Activated CD4-positive, alpha-beta T cell treated with anti-CD3 and anti-CD28 coated beads, Interleukin-2, amount 50 U/mL, for 16 hours (primary cell): ENCODE measurements at regions not wholly inside any gene's neighbourhood (a gene's known extent, or its start where the extent isn't known, plus 50 kb on each side); places are given as distances from the start of the nearest gene placed in this dataset.
"Not testable (repeated sequence)": the region's sequence is repeated elsewhere in the genome, so short reads cannot be mapped to it uniquely, and the experiment has no call there.

Experiments
- DNase-seq: peaks from one replicate; pipeline ENCODE4 v3.0.0-alpha.2; 2020

- no peak for DNase-seq
These were observed 108.6 kb downstream of the MEX3B start for GRCh38 chr15:81937189-81937588.

GRCh38 chr15:81930582-81931369, 115.0 kb downstream of the MEX3B start:
- no peak for DNase-seq

- no peak for DNase-seq
These were observed 116.3 kb downstream of the MEX3B start for GRCh38 chr15:81929557-81929956.

DNA sequence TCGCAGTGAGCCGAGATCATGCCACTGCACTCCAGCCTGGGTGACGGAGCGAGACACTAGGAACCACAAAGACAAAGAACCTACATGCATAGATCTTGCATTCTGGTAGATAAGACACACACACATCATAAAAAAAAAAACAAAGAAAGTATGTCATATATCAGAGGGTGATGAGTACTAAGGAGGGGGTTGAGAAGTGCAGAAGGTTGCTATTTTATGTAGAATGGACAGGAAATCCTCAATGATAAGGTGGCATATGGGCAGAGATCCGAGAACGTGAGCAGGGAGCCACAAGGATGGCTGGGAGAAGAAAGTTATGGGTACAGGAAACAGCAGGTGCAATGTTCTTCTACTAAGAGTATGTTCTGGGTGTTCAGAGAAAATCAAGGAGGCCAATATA, 118.8 kb downstream of the MEX3B start:
- DNase-seq = no peak

- no peak for DNase-seq
These were observed 121.1 kb downstream of the MEX3B start for GRCh38 chr15:81924729-81925128.

GRCh38 chr15:81923561-81924350, 122.1 kb downstream of the MEX3B start:
- no peak for DNase-seq

- no peak for DNase-seq
These were observed 123.7 kb downstream of the MEX3B start for GRCh38 chr15:81922143-81922542.

- no peak for DNase-seq
These were observed 124.7 kb downstream of the MEX3B start for GRCh38 chr15:81921163-81921562.

- not testable (repeated sequence) for DNase-seq
These were observed 127.1 kb downstream of the MEX3B start for GRCh38 chr15:81918767-81919166.

- no peak for DNase-seq
These were observed 129.4 kb downstream of the MEX3B start for GRCh38 chr15:81916451-81916850.

DNA sequence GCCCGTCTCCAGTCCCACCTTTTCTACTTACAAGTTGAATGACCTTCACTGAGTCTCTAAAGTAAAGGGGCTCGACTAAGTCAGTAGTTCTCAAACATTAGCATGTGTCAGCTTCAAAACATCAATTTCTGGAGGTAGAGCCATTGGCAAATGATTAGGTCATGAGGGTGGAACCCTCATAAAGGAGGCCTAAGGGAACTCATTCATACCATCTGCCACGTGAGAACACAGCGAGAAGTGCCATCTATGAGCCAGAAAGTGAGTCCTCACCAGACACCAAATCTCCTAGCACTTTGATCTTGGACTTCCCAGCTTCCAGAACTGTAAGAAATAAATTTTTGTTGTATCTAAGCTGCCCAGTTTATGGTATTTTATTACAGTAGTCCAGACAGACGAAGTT, 129.8 kb downstream of the MEX3B start:
- DNase-seq = no peak

DNA sequence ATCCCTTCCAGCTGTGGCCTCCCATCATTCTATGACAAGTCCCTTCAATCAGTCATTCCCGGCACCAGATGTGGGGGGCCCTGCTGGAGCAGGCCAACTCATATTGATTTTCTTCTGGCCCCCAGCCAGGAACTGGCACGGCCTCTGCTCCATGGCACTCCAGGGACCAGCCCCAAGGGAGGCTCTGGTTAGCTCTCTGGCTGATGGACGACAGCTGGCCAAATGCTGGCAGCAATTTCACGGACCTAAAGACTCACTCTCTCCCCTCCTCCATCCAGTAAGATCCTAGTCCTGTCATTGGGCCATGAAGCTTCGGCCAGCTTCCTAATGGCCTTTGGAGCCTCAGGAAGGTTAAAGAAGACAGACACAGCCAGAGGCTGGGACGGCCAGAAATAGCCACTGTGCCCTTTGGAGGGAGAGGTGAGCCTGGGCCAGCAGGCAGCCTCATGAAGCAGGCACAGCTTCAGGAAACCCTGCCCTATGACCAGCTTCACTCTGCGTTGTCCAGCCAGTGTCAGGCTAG, 131.0 kb downstream of the MEX3B start:
- no peak for DNase-seq

DNA sequence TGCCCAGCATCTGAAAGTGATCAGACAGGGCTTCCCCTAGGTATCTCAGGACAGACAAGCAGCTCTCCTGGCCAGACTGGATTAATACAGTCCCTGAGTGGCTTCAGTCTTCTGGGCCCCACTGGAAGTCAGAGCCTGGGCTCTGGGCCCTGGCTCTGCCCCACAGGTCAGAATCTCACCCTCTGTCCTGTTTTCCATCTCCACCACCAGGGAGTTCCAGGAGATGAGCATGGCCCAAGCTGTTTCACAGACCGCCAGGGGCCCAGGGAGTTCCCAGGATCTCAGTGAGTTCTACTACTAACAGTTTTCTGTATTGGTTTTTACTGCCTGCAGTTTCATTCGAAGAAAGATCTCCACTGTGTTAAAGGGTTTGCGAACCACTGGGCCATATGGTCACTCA, 131.5 kb downstream of the MEX3B start:
- DNase-seq = no peak

- no peak for DNase-seq
These were observed 134.5 kb downstream of the MEX3B start for GRCh38 chr15:81911022-81911971.

DNA sequence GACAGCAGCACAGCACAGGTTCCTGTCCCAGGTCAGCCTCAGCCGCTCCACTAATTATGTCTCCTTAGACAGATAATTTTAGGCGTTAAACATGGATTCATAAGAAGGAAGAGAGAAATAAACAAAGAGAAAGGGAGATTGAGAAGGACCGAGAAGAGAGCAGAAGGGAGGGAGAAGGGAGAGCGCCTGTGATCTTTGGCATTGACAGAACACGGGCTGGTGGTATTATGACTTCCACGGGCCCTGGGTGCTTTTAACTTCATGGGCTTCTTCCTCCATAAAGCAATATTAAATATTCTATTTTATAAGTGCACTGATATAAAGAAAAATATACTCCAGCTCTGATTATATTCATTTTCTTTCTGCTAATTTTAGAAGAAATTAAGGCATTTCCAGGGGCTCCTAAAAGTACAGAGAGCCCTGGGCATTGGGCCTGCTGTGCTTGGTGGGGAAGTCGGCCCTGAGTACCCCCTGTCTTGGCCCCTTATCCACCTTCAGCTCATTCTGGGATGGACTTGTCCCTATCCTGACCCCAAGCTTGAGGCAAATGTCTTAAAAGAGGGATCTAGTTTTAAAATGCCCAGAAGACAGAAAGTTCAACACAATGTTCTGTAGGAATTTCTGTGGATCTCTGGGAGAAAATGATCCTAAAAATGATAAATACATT, 135.3 kb downstream of the MEX3B start:
- no peak for DNase-seq

DNA sequence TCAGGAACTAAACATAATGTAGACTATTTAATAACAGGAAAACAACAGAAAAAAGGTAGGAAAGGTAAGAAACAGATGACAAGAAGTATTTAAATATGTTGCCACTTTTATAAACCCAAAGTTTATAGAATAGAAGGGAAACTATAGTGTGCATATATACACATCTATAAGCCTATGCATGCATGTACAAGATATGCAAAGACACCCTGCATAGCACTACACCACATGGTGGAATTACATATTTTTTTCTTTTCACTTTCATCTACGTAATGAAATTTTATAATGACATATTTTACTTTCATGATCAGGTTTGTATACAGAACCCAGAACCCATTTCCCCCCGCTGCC, 136.8 kb downstream of the MEX3B start:
- no peak for DNase-seq

DNA sequence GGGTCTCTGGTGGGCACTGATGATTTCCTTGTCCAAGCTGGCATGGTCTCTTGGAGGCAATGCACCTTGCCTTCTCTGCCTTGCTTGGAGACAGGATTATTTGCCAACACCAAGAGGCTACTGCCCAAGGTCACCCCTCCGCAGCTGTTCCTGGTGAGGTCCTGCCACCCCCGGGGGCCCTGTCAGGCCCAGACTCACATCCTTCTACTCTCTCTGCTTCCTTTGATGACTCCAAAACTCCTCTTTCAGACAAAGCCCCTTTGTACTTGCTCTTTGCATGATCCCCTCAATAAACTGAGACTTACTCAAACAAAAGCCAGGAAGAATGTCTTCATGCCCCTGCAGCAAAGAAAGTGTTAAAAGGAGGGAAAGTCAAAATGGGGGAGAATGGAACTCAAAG, 137.7 kb downstream of the MEX3B start:
- no peak for DNase-seq

- DNase-seq = no peak
These were observed 138.3 kb downstream of the MEX3B start for GRCh38 chr15:81907521-81907920.

GRCh38 chr15:81905889-81906288, 139.9 kb downstream of the MEX3B start:
- DNase-seq = no peak

GRCh38 chr15:81901319-81901718, 144.5 kb downstream of the MEX3B start:
- DNase-seq = no peak

DNA sequence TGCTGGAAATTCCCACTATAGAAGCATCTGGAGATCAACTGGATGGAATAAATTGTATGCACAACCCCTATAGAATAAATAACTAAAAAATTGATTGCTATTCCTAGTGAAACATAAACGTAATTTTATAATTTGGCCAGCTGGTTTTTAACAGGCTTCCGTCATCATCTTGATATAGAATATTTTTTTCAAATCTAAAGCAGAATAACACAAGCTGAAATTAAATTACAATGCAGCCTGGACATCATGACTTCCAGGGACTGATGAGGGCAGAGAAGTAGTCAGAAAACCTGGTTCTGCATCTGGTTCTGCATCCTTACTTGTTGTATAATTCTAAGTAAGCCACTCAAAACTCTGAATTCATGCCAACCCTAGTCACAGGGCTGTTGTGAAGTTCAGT, 146.1 kb downstream of the MEX3B start:
- DNase-seq = no peak

GRCh38 chr15:81899024-81899423, 146.8 kb downstream of the MEX3B start:
- no peak for DNase-seq
